ENCODE measurements at regions not wholly inside any gene's neighbourhood (a gene's known extent, or its start where the extent isn't known, plus 50 kb on each side); places are given as distances from the start of the nearest gene placed in this dataset.
A peak's percentile ranks its signal among the peaks of the same experiment; 100 is the strongest.
"Not testable (repeated sequence)": the region's sequence is repeated elsewhere in the genome, so short reads cannot be mapped to it uniquely, and the experiment has no call there.

DNA sequence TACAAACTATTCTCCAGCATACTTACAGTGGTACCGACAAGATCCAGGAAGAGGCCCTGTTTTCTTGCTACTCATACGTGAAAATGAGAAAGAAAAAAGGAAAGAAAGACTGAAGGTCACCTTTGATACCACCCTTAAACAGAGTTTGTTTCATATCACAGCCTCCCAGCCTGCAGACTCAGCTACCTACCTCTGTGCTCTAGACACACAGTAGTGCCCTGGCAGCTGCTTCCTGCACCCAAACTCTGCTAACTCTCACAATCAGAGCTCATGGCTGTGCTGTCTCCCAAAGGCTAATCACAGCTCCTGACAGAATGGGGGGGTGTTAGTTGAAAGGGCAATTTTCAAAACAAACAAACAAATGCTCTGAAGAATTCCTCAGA is 95.2 kb upstream of the OR4E1 start:
- H3K36me3 ChIP-seq: no peaks in the 10 kb centered on the region
- ATAC-seq (no peak), DNase-seq (no peak)
- H3K9me3 ChIP-seq: no peaks in the 10 kb centered on the region
- 30% methylated on average over 2 of the region's 2 CpGs for WGBS (ENCODE audit: insufficient coverage, low coverage, low lambda C conversion rate, missing lambda C conversion rate)
- H3K27me3 ChIP-seq: no peaks in the 10 kb centered on the region
- TF ChIP-seq, protein P1, sequence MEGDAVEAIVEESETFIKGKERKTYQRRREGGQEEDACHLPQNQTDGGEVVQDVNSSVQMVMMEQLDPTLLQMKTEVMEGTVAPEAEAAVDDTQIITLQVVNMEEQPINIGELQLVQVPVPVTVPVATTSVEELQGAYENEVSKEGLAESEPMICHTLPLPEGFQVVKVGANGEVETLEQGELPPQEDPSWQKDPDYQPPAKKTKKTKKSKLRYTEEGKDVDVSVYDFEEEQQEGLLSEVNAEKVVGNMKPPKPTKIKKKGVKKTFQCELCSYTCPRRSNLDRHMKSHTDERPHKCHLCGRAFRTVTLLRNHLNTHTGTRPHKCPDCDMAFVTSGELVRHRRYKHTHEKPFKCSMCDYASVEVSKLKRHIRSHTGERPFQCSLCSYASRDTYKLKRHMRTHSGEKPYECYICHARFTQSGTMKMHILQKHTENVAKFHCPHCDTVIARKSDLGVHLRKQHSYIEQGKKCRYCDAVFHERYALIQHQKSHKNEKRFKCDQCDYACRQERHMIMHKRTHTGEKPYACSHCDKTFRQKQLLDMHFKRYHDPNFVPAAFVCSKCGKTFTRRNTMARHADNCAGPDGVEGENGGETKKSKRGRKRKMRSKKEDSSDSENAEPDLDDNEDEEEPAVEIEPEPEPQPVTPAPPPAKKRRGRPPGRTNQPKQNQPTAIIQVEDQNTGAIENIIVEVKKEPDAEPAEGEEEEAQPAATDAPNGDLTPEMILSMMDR (IDR thresholded peaks at IDR 0.05): no peak
- TF ChIP-seq POLR2A (IDR thresholded peaks at IDR 0.05): no peak
- H3K27ac ChIP-seq: no peak overlapping the region
- intact Hi-C loops (cut with DNase I): no loop called here
- H3K4me1 ChIP-seq: no peaks in the 10 kb centered on the region
- no peak overlapping the region for H3K4me3 ChIP-seq

DNA sequence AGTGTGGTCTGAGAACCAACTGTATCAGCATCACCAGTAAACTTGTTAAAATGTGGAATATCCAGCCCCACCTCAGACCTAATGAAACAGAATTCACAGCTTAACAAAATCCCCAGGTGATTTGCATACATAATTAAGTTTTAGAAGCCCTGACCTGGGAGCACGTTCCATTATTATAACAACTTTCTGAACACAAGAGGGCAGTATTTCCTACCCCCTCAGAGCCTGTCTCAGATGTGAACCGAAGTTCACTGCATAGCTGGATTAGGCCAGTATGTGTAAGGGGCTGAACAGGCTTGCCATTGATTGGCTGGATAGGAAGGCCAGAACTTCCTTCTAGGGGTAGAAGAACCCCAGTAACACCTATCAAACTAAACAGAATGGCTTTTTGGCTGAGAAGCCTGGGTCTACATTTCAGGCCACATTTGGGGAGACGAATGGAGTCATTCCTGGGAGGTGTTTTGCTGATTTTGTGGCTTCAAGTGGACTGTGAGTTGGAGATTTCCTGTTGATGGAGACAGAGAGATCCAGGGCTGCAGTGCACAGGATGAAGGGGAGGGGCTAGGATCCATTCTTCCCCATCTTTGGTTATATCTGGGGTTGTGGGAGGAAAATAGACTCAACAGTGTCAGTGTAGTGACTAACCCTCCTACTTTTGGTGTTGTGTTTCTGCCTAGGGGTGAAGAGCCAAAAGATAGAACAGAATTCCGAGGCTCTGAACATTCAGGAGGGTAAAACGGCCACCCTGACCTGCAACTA is 94.7 kb upstream of the OR4E1 start:
- peak; percentile 33 to 63 (median 45) for ATAC-seq
- TF ChIP-seq, protein P1 (IDR thresholded peaks at IDR 0.05): peak in 3 of 4 donors; percentile 28 to 53 (median 33)
- no peak for TF ChIP-seq POLR2A (IDR thresholded peaks at IDR 0.05)
- DNase-seq: no peak
- H3K27me3 ChIP-seq: no peaks in the 10 kb centered on the region
- intact Hi-C loops (cut with DNase I): no loop called here
- no peaks in the 10 kb centered on the region for H3K9me3 ChIP-seq
- H3K27ac ChIP-seq: no peak overlapping the region
- 20% methylated on average over 5 of the region's 5 CpGs for WGBS (ENCODE audit: insufficient coverage, low coverage, low lambda C conversion rate, missing lambda C conversion rate)
- H3K4me1 ChIP-seq: no peaks in the 10 kb centered on the region
- no peaks in the 10 kb centered on the region for H3K36me3 ChIP-seq
- no peak overlapping the region for H3K4me3 ChIP-seq

DNA sequence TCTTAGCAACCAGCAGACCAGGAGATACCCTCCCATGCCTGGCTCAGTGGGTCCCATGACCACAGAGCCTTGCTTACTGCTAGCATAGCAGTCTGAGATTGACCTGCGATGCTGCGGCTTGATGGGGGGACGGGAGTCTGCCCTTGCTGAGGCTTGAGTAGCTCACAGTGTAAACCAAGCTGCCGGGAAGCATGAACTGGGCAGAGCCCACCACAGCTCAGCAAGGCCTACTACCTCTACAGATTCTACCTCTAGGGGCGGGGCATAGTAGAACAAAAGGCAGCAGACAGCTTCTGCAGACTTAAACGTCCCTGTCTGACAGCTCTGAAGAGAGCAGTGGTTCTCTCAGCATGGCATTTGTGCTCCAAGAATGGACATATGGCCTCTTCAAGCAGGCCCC is 86.7 kb upstream of the OR4E1 start:
- intact Hi-C loops (cut with DNase I); H3K27me3 ChIP-seq; H3K27ac ChIP-seq: not testable (repeated sequence)

DNA sequence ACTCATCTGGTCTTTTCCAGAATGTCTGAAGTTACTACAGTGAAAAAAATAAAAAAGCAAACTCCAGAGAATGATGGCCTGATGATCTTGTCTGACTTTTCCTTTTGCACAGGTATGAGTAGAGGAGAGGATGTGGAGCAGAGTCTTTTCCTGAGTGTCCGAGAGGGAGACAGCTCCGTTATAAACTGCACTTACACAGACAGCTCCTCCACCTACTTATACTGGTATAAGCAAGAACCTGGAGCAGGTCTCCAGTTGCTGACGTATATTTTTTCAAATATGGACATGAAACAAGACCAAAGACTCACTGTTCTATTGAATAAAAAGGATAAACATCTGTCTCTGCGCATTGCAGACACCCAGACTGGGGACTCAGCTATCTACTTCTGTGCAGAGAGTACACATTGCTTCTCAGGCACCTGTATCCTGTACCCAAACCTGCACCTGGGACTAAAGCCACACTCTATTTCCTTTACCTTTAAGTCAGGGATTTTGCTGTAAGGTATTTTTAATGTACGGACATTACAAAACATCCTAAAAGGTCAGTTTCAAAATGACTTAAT is 75.8 kb upstream of the OR4E1 start:
- Histone ChIP-seq H3K27me3 (no peaks in the 10 kb centered on the region), H3K27ac (no peak overlapping the region), H3K36me3 (no peaks in the 10 kb centered on the region), H3K4me1 (no peaks in the 10 kb centered on the region), H3K9me3 (no peaks in the 10 kb centered on the region), H3K4me3 (no peak overlapping the region)
- DNase-seq: no peak
- WGBS (ENCODE audit: insufficient coverage, low coverage, low lambda C conversion rate, missing lambda C conversion rate): 43% methylated on average over 5 of the region's 5 CpGs
- ATAC-seq: no peak
- TF ChIP-seq POLR2A (IDR thresholded peaks at IDR 0.05): no peak
- TF ChIP-seq, protein P1 (IDR thresholded peaks at IDR 0.05): no peak
- intact Hi-C loops (cut with DNase I): no loop called here

More for the DNA sequence above, 86.7 kb upstream of the OR4E1 start:
- not testable (repeated sequence) for DNase-seq, H3K4me1 ChIP-seq, ATAC-seq, H3K9me3 ChIP-seq, H3K36me3 ChIP-seq, H3K4me3 ChIP-seq
- 33% methylated on average over 1 of the region's 6 CpGs for WGBS (ENCODE audit: insufficient coverage, low coverage, low lambda C conversion rate, missing lambda C conversion rate)

DNA sequence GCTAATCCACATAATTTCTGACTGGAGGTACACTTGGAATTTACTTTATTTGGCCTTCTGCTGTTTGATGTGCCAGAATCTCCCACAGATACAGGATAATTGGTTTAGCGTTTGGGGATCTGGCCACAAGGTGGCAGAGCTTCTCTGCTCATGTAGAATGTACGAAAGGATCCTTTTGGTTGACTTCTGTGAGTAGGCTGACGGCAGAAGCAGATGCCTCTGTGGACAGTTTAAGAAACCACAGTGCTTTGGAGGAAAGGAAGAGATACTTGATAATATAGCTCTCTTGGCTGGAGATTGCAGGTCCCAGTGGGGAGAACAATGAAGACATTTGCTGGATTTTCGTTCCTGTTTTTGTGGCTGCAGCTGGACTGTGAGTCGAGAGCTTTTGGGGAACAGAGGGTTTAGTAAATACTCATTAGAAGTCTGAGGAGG is 75.3 kb upstream of the OR4E1 start:
- no peaks in the 10 kb centered on the region for H3K36me3 ChIP-seq
- H3K27ac ChIP-seq: no peak overlapping the region
- TF ChIP-seq, protein P1 (IDR thresholded peaks at IDR 0.05): peak; percentile 41 to 70 (median 58)
- no peak for TF ChIP-seq POLR2A (IDR thresholded peaks at IDR 0.05)
- H3K27me3 ChIP-seq: no peaks in the 10 kb centered on the region
- intact Hi-C loops (cut with DNase I): no loop called here
- H3K9me3 ChIP-seq: no peaks in the 10 kb centered on the region
- 15% methylated on average over 5 of the region's 5 CpGs for WGBS (ENCODE audit: insufficient coverage, low coverage, low lambda C conversion rate, missing lambda C conversion rate)
- ATAC-seq (peak; percentile 75 to 83 (median 80)), DNase-seq (peak in 1 of 3 donors; percentile 30)
- no peaks in the 10 kb centered on the region for H3K4me1 ChIP-seq
- H3K4me3 ChIP-seq: no peak overlapping the region
